ENCODE measurements at regions not wholly inside any gene's neighbourhood (a gene's known extent, or its start where the extent isn't known, plus 50 kb on each side); places are given as distances from the start of the nearest gene placed in this dataset.

- H3K9me3 Mint-ChIP-seq: no peaks in the 10 kb centered on the region
- intact Hi-C loops (cut with micrococcal nuclease): no loop called here
- H3K27me3 Mint-ChIP-seq (ENCODE audit: low read depth in 3 of 3): no peaks in the 10 kb centered on the region
- H3K36me3 ChIP-seq (replicated peaks in 1 of 2; ENCODE audit: control insufficient read depth in 1 of 2, insufficient read depth in 2 of 2, low read length in 2 of 2): no peaks in the 10 kb centered on the region
- no peaks in the 10 kb centered on the region for H3K4me1 ChIP-seq (ENCODE audit: control insufficient read depth in 1 of 2, insufficient read depth in 2 of 2, low read length in 2 of 2)
- no peak overlapping the region for H3K9ac ChIP-seq (ENCODE audit: insufficient read depth, low read length, poor library complexity, severe bottlenecking)
- H3K4me3 Mint-ChIP-seq: no peak overlapping the region
- no peaks in the 10 kb centered on the region for H4K20me1 ChIP-seq (ENCODE audit: insufficient read depth, low read length)
- no peaks in the 10 kb centered on the region for H3K27me3 ChIP-seq (ENCODE audit: control insufficient read depth in 2 of 2, insufficient read depth in 2 of 2, low read length in 2 of 2)
- no peak overlapping the region for H3K4me2 ChIP-seq (replicated peaks; ENCODE audit: extremely low read depth, low read length, poor library complexity, severe bottlenecking)
- no peaks in the 10 kb centered on the region for H3K9me3 ChIP-seq (replicated peaks in 1 of 2; ENCODE audit: control insufficient read depth in 1 of 2, insufficient read depth in 1 of 2, low read length in 2 of 2)
- DNase-seq: no peak
- H2AFZ ChIP-seq (ENCODE audit: insufficient read depth, low read depth, low read length, poor library complexity, severe bottlenecking): no peak overlapping the region
- H3K4me3 ChIP-seq (replicated peaks in 1 of 3; ENCODE audit: low read depth in 2 of 3, low read length in 3 of 3): no peak overlapping the region
- H3K4me1 Mint-ChIP-seq: no peaks in the 10 kb centered on the region
- no peak for TF ChIP-seq CTCF (IDR thresholded peaks at IDR 0.05)
- no peak overlapping the region for H3K27ac ChIP-seq (ENCODE audit: low read depth in 1 of 2, low read length in 2 of 2)
- H3K36me3 Mint-ChIP-seq: no peaks in the 10 kb centered on the region
- no CpG with 5 or more reads among the region's 3 CpGs for WGBS (ENCODE audit: insufficient coverage)
- H3K27ac Mint-ChIP-seq: no peak overlapping the region
- no peaks in the 10 kb centered on the region for H3K79me2 ChIP-seq (ENCODE audit: insufficient read depth, low read length)
Measured at GRCh38 chr18:72089432-72089831, 454.7 kb downstream of the CBLN2 start.

GRCh38 chr18:72086421-72086820 is 457.7 kb downstream of the CBLN2 start:
- H3K9me3 Mint-ChIP-seq: no peaks in the 10 kb centered on the region
- intact Hi-C loops (cut with micrococcal nuclease): no loop called here
- no peak for DNase-seq

More at GRCh38 chr18:72086421-72086820, 457.7 kb downstream of the CBLN2 start:
- 17% methylated on average over 3 of the region's 4 CpGs for WGBS (ENCODE audit: insufficient coverage)
- H3K4me3 ChIP-seq (replicated peaks in 1 of 3; ENCODE audit: low read depth in 2 of 3, low read length in 3 of 3): no peak overlapping the region
- peak; percentile 20 for TF ChIP-seq CTCF (IDR thresholded peaks at IDR 0.05)
- no peaks in the 10 kb centered on the region for H3K4me1 Mint-ChIP-seq
- no peak overlapping the region for H3K4me2 ChIP-seq (replicated peaks; ENCODE audit: extremely low read depth, low read length, poor library complexity, severe bottlenecking)
- H3K27me3 Mint-ChIP-seq (ENCODE audit: low read depth in 3 of 3): no peaks in the 10 kb centered on the region
- H3K9me3 ChIP-seq (replicated peaks in 1 of 2; ENCODE audit: control insufficient read depth in 1 of 2, insufficient read depth in 1 of 2, low read length in 2 of 2): no peaks in the 10 kb centered on the region
- H3K36me3 ChIP-seq (replicated peaks in 1 of 2; ENCODE audit: control insufficient read depth in 1 of 2, insufficient read depth in 2 of 2, low read length in 2 of 2): no peaks in the 10 kb centered on the region
- H3K4me1 ChIP-seq (ENCODE audit: control insufficient read depth in 1 of 2, insufficient read depth in 2 of 2, low read length in 2 of 2): no peaks in the 10 kb centered on the region
- H3K27ac ChIP-seq (ENCODE audit: low read depth in 1 of 2, low read length in 2 of 2): no peak overlapping the region
- no peaks in the 10 kb centered on the region for H4K20me1 ChIP-seq (ENCODE audit: insufficient read depth, low read length)
- no peaks in the 10 kb centered on the region for H3K79me2 ChIP-seq (ENCODE audit: insufficient read depth, low read length)
- H2AFZ ChIP-seq (ENCODE audit: insufficient read depth, low read depth, low read length, poor library complexity, severe bottlenecking): no peak overlapping the region
- no peaks in the 10 kb centered on the region for H3K36me3 Mint-ChIP-seq
- H3K27me3 ChIP-seq (ENCODE audit: control insufficient read depth in 2 of 2, insufficient read depth in 2 of 2, low read length in 2 of 2): no peaks in the 10 kb centered on the region
- no peak overlapping the region for H3K9ac ChIP-seq (ENCODE audit: insufficient read depth, low read length, poor library complexity, severe bottlenecking)
- H3K4me3 Mint-ChIP-seq: no peak overlapping the region
- H3K27ac Mint-ChIP-seq: no peak overlapping the region

Measured in CD14-positive monocyte (primary cell).